COLO668 (cell line): ENCODE measurements at regions not wholly inside any gene's neighbourhood (a gene's known extent, or its start where the extent isn't known, plus 50 kb on each side); places are given as distances from the start of the nearest gene placed in this dataset.

Source experiments
- DNase-seq: peaks from one replicate; lab custom pipeline; 2025; ENCODE audit not compliant: unreplicated experiment; lab: John Stamatoyannopoulos, UW

- no peak for DNase-seq
Observed at GRCh38 chr6:54787825-54788224, 58.7 kb upstream of the FAM83B start.
